ENCODE measurements at regions not wholly inside any gene's neighbourhood (a gene's known extent, or its start where the extent isn't known, plus 50 kb on each side); places are given as distances from the start of the nearest gene placed in this dataset.

DNA sequence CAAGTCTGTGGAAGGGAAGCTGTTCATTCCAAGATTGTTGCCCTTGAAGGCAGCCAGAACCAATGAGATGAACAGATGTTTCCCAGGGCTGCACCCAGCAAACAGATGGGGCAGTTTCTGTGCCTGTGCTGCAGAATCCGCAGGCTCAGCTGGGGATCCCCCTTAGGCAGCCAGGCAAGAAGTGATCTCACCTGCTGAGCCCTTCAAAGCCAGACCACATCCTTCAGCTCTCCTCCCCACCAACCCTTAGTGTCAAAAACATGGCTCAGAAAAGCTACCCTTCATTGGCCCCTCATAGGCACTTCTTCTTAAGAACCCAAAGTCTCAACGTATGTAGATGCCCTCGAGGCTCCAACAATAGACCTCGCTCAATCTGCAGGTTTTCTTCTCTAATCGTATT lies 626.7 kb downstream of the CCDC171 start (continued):
- TF ChIP-seq FOXJ3 (CRISPR knock-in tag; IDR thresholded peaks at IDR 0.05; ENCODE audit: borderline replicate concordance) (no peak), JAZF1 (CRISPR knock-in tag; IDR thresholded peaks at IDR 0.05) (no peak), JUN (CRISPR knock-in tag; IDR thresholded peaks at IDR 0.05) (no peak), CREM (CRISPR knock-in tag; IDR thresholded peaks at IDR 0.05) (no peak), SMAD3 (CRISPR knock-in tag; IDR thresholded peaks at IDR 0.05; ENCODE audit: borderline replicate concordance) (no peak), GABPB1 (CRISPR knock-in tag; IDR thresholded peaks at IDR 0.05) (no peak), HMGA2 (CRISPR knock-in tag; IDR thresholded peaks at IDR 0.05) (no peak)
- TF ChIP-seq, protein P1, sequence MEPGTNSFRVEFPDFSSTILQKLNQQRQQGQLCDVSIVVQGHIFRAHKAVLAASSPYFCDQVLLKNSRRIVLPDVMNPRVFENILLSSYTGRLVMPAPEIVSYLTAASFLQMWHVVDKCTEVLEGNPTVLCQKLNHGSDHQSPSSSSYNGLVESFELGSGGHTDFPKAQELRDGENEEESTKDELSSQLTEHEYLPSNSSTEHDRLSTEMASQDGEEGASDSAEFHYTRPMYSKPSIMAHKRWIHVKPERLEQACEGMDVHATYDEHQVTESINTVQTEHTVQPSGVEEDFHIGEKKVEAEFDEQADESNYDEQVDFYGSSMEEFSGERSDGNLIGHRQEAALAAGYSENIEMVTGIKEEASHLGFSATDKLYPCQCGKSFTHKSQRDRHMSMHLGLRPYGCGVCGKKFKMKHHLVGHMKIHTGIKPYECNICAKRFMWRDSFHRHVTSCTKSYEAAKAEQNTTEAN (CRISPR knock-in tag; IDR thresholded peaks at IDR 0.05) = no peak
- TF ChIP-seq, protein P2, sequence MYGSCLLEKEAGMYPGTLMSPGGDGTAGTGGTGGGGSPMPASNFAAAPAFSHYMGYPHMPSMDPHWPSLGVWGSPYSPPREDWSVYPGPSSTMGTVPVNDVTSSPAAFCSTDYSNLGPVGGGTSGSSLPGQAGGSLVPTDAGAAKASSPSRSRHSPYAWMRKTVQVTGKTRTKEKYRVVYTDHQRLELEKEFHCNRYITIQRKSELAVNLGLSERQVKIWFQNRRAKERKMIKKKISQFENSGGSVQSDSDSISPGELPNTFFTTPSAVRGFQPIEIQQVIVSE (CRISPR knock-in tag; IDR thresholded peaks at IDR 0.05; ENCODE audit: borderline replicate concordance) = no peak
- TF ChIP-seq, protein P3, sequence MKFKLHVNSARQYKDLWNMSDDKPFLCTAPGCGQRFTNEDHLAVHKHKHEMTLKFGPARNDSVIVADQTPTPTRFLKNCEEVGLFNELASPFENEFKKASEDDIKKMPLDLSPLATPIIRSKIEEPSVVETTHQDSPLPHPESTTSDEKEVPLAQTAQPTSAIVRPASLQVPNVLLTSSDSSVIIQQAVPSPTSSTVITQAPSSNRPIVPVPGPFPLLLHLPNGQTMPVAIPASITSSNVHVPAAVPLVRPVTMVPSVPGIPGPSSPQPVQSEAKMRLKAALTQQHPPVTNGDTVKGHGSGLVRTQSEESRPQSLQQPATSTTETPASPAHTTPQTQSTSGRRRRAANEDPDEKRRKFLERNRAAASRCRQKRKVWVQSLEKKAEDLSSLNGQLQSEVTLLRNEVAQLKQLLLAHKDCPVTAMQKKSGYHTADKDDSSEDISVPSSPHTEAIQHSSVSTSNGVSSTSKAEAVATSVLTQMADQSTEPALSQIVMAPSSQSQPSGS (CRISPR knock-in tag; IDR thresholded peaks at IDR 0.05; ENCODE audit: borderline replicate concordance, low read depth) = no peak
- TF ChIP-seq, protein P4, sequence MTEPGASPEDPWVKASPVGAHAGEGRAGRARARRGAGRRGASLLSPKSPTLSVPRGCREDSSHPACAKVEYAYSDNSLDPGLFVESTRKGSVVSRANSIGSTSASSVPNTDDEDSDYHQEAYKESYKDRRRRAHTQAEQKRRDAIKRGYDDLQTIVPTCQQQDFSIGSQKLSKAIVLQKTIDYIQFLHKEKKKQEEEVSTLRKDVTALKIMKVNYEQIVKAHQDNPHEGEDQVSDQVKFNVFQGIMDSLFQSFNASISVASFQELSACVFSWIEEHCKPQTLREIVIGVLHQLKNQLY (CRISPR knock-in tag; IDR thresholded peaks at IDR 0.05) = no peak

DNA sequence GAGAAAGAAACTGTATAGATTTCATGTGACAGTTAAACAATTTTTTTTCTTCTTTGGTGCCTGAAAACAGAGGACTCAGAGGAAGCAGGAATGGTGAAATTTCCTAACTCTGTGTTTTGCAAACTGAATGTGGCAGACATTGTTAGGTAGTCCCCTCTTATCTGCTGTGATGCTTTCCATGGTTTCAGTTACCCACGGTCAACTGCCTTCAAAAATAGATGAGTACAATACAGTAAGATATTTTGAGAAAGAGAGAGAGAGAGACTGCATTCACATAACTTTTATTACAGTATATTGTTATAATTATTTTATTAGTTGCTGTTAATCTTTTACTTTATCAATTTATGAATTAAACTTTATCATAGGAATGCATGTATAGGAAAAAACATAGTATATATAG lies 627.2 kb downstream of the CCDC171 start:
- POLR2A ChIA-PET = no interaction called here
- Mint-ChIP-seq H3K27ac (no peak overlapping the region), H3K4me1 (no peaks in the 10 kb centered on the region), H3K27me3 (ENCODE audit: low read depth) (no peaks in the 10 kb centered on the region), H3K36me3 (no peaks in the 10 kb centered on the region), H3K9me3 (no peaks in the 10 kb centered on the region), H3K4me3 (no peak overlapping the region)
- DNase-seq (ENCODE audit: low spot score) (no peak), ATAC-seq (no peak)
- CTCF ChIA-PET = no interaction called here
- TF ChIP-seq TCF7 (CRISPR knock-in tag; IDR thresholded peaks at IDR 0.05; ENCODE audit: low read depth) = no peak
- TF ChIP-seq, protein P5, sequence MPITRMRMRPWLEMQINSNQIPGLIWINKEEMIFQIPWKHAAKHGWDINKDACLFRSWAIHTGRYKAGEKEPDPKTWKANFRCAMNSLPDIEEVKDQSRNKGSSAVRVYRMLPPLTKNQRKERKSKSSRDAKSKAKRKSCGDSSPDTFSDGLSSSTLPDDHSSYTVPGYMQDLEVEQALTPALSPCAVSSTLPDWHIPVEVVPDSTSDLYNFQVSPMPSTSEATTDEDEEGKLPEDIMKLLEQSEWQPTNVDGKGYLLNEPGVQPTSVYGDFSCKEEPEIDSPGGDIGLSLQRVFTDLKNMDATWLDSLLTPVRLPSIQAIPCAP (CRISPR knock-in tag; IDR thresholded peaks at IDR 0.05) = no peak
- TF ChIP-seq, protein P6, sequence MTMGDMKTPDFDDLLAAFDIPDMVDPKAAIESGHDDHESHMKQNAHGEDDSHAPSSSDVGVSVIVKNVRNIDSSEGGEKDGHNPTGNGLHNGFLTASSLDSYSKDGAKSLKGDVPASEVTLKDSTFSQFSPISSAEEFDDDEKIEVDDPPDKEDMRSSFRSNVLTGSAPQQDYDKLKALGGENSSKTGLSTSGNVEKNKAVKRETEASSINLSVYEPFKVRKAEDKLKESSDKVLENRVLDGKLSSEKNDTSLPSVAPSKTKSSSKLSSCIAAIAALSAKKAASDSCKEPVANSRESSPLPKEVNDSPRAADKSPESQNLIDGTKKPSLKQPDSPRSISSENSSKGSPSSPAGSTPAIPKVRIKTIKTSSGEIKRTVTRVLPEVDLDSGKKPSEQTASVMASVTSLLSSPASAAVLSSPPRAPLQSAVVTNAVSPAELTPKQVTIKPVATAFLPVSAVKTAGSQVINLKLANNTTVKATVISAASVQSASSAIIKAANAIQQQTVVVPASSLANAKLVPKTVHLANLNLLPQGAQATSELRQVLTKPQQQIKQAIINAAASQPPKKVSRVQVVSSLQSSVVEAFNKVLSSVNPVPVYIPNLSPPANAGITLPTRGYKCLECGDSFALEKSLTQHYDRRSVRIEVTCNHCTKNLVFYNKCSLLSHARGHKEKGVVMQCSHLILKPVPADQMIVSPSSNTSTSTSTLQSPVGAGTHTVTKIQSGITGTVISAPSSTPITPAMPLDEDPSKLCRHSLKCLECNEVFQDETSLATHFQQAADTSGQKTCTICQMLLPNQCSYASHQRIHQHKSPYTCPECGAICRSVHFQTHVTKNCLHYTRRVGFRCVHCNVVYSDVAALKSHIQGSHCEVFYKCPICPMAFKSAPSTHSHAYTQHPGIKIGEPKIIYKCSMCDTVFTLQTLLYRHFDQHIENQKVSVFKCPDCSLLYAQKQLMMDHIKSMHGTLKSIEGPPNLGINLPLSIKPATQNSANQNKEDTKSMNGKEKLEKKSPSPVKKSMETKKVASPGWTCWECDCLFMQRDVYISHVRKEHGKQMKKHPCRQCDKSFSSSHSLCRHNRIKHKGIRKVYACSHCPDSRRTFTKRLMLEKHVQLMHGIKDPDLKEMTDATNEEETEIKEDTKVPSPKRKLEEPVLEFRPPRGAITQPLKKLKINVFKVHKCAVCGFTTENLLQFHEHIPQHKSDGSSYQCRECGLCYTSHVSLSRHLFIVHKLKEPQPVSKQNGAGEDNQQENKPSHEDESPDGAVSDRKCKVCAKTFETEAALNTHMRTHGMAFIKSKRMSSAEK (CRISPR knock-in tag; IDR thresholded peaks at IDR 0.05; ENCODE audit: borderline replicate concordance) = no peak
- TF ChIP-seq SP1 (CRISPR knock-in tag; conservative IDR thresholded peaks at IDR 0.05) = no peak

DNA sequence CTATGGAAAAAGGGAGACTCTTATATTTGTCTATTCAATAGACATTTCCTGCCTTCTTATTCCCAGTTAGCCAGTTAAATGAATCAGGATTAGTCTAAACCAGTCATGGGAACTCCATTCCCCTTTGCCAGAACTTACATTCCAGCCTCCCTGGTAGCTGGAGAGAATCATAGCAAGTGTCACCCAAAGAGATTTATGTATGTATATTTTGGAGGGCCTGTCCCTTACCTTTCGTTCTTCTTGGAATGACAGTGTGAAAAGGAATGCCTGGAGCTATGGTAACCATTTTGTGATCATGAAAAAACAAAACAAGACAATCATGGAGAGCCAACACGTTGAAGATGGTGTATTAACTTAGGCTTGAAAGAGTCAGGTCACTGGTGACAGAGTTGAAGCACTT lies 627.7 kb downstream of the CCDC171 start:
- Mint-ChIP-seq H3K27me3 (ENCODE audit: low read depth) (no peaks in the 10 kb centered on the region), H3K4me1 (no peaks in the 10 kb centered on the region), H3K9me3 (no peaks in the 10 kb centered on the region), H3K36me3 (no peaks in the 10 kb centered on the region), H3K4me3 (no peak overlapping the region), H3K27ac (no peak overlapping the region)
- ATAC-seq (no peak), DNase-seq (ENCODE audit: low spot score) (no peak)
- CTCF ChIA-PET = no interaction called here
- POLR2A ChIA-PET = interaction anchor here (0.5 kb wide), 1 partner anchor 1310 kb away, joined by 3 read pairs; no protein-coding TSS in a partner anchor
- no peak for TF ChIP-seq JAZF1 (CRISPR knock-in tag; IDR thresholded peaks at IDR 0.05)
- TF ChIP-seq ELF4 (CRISPR knock-in tag; IDR thresholded peaks at IDR 0.05; ENCODE audit: low read depth) = no peak
- TF ChIP-seq NR2C2 (CRISPR knock-in tag; IDR thresholded peaks at IDR 0.05) = no peak
- TF ChIP-seq, protein P7, sequence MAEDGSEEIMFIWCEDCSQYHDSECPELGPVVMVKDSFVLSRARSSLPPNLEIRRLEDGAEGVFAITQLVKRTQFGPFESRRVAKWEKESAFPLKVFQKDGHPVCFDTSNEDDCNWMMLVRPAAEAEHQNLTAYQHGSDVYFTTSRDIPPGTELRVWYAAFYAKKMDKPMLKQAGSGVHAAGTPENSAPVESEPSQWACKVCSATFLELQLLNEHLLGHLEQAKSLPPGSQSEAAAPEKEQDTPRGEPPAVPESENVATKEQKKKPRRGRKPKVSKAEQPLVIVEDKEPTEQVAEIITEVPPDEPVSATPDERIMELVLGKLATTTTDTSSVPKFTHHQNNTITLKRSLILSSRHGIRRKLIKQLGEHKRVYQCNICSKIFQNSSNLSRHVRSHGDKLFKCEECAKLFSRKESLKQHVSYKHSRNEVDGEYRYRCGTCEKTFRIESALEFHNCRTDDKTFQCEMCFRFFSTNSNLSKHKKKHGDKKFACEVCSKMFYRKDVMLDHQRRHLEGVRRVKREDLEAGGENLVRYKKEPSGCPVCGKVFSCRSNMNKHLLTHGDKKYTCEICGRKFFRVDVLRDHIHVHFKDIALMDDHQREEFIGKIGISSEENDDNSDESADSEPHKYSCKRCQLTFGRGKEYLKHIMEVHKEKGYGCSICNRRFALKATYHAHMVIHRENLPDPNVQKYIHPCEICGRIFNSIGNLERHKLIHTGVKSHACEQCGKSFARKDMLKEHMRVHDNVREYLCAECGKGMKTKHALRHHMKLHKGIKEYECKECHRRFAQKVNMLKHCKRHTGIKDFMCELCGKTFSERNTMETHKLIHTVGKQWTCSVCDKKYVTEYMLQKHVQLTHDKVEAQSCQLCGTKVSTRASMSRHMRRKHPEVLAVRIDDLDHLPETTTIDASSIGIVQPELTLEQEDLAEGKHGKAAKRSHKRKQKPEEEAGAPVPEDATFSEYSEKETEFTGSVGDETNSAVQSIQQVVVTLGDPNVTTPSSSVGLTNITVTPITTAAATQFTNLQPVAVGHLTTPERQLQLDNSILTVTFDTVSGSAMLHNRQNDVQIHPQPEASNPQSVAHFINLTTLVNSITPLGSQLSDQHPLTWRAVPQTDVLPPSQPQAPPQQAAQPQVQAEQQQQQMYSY (CRISPR knock-in tag; IDR thresholded peaks at IDR 0.05) = no peak
- TF ChIP-seq, protein P8, sequence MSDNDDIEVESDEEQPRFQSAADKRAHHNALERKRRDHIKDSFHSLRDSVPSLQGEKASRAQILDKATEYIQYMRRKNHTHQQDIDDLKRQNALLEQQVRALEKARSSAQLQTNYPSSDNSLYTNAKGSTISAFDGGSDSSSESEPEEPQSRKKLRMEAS (CRISPR knock-in tag; IDR thresholded peaks at IDR 0.05) = no peak
